ENCODE measurements at regions not wholly inside any gene's neighbourhood (a gene's known extent, or its start where the extent isn't known, plus 50 kb on each side); places are given as distances from the start of the nearest gene placed in this dataset.

DNA sequence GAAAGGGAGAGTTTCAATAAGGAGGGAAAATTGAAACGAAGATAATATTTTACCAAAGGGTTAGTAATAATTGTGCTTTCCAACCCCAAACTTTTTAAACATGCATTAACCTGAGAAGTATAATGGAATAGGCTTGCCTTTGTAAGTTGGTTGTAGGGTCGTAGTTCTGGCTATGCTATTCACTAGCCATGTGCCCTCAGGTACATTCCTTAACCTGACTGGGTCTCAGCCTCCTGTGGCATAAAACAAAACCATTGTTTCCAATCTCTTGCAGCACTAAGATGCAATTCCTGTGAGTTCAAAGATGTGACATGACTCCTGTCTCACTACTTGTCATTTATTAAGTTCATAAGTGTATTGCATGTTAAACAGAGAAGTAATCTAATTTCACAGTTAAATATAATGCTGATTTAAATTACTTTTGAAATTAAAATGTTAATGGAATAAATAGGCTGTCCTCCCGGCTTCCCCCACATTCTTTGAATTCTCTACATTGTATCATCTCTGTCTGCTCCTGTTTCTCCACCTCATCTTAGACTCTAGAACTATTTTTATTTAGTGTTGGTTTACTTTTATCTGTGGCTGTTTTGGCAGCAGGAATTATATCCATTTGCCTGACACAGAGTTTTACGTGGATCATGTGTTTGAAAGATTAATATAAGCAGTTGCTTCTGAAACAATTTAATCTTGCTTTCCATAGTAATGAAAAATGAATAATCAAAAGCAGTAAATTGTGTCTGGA, 216.3 kb downstream of the FAT3 start:
- TF ChIP-seq, protein P1, sequence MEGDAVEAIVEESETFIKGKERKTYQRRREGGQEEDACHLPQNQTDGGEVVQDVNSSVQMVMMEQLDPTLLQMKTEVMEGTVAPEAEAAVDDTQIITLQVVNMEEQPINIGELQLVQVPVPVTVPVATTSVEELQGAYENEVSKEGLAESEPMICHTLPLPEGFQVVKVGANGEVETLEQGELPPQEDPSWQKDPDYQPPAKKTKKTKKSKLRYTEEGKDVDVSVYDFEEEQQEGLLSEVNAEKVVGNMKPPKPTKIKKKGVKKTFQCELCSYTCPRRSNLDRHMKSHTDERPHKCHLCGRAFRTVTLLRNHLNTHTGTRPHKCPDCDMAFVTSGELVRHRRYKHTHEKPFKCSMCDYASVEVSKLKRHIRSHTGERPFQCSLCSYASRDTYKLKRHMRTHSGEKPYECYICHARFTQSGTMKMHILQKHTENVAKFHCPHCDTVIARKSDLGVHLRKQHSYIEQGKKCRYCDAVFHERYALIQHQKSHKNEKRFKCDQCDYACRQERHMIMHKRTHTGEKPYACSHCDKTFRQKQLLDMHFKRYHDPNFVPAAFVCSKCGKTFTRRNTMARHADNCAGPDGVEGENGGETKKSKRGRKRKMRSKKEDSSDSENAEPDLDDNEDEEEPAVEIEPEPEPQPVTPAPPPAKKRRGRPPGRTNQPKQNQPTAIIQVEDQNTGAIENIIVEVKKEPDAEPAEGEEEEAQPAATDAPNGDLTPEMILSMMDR (IDR thresholded peaks at IDR 0.05) = no peak
- TF ChIP-seq POLR2A (IDR thresholded peaks at IDR 0.05) = no peak
